IPS DF 4.7 (cell line): ENCODE measurements at regions not wholly inside any gene's neighbourhood (a gene's known extent, or its start where the extent isn't known, plus 50 kb on each side); places are given as distances from the start of the nearest gene placed in this dataset.

Source experiments
- DNase-seq: peaks from one replicate; pipeline ENCODE4 v3.0.0-alpha.2; 2013; ENCODE audit warnings: low spot score; ENCODE audit errors: extremely low read depth

DNA sequence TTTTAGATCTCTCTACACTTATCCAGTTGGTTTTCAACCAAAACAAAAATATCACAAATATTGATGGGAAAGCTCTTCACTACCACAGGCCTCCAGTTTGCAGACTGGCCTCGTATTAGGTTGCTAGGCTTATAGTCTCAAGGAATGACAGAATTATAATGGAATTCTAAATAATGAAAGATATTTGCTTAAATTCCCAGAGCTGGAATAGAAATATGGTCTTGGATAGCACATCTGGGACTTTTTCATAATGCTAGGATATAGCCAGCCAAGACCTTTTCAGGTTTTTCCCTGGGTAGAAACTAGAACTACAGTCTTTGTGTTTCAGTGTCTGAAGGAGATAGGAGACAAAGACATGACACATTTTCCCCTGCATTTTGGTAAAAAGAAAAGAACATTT, 121.9 kb upstream of the STAC start:
- no peak for DNase-seq

DNA sequence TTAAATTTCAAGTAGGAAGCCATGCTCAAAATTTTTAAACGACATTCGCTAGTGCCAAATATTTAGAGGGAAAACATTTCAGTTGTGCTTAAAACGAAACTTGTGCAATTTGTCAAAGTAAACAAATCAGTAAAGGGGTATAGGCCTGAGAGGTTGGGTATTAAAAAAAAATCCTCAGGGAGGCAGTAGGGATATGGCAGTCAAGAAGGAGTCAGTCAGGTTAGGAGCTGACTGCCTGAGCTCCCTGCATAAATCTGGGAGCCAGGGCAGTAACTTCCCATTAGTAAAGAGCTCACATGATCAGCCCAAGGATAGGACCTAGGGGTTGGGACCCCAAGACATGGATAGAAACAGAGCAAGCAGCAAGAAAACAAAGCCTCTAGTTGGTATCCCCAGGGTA, 120.7 kb upstream of the STAC start:
- DNase-seq, result no peak

DNA sequence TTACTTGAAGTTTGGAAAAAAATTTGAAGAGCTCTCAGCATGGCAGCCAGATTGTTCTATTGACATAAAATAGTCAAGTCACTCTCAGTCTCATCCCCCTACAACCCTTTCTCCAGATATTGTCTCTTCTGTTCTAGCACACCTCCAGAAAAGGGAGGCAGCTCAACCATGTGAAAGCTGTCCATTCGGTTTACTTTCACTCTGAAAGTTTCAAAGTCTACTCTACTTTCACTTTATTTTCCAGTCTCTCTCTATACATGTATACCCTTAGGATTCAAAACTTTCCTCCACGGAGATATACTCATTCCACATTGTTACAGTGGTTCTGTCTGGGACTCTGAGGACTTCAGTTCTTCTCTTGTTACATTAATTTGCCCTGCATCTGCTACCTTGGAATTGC, 111.0 kb upstream of the STAC start:
- DNase-seq, result no peak

DNA sequence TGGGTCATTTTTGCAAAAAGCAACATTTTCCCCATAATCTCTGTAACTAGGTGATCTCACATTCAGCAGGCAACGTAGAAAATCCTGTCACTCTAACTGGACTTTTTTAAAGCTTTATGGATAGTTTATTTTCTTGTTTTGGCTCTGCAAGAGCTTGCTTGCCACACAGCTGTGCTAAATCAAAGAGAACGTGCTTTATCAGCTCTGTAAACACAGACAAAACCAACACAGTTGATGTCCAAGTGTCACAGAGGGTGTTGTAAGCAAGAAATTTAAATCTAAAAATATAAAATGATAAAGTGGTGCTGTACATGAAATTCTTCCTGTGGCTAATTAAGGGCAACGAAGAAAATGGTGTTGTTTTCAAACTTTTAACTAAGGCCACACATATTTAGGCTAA, 97.5 kb upstream of the STAC start:
- no peak for DNase-seq

DNA sequence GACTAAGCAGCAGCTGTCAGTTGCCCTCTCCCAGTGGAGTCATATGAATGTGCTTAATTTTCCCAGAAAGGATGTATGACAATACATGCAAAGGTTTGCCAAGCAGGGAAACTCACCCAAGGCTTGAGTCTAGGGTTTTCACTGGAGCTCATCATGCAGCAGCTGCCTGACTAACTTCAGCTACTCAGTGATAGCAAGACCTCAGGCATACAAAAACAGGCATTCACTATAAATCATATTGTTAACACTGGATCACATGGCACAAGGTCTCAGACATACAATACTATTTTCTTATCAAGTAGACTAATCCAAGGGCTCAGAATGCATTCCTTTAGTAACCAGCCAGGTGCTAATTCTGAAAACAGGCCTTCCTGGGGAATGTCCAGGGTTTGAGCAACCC, 85.0 kb upstream of the STAC start:
- DNase-seq, result no peak

DNA sequence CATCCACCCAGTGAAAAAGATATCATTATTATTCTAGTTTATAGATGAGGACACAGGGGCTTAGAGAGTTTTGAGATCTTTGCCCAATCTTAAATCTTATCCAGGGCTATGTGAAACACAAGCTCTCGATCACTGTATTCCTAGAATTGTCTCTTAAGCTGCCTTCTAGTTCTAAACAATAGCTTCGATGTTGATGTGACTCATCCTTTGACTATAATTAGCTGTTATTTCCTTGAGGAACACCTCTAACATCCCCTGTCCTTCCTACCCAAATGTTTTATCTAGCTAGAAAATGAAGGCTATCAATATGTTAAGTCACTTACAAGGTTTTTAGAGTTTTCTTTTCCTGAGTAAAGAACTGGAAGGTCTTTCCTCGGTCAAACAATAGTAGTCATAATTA, 83.1 kb upstream of the STAC start:
- no peak for DNase-seq

DNA sequence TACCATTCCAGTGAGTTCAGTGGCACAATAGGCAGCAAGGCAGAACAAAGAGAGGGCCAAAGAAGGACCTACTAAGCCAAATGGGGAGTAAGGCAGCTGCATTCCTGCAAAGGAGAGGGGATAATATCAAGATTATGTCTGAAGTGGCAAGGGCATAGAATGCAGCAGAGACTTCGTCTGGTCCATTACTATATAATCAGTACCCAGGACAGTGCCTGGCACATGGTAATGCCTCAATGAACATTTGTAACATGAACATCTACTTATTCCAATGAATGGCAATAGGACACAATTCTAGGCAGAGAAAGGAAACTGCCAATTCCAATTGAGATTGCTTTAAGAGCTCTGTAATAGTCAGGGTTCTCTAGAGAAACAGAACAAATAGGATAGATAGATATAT, 82.1 kb upstream of the STAC start:
- no peak for DNase-seq

DNA sequence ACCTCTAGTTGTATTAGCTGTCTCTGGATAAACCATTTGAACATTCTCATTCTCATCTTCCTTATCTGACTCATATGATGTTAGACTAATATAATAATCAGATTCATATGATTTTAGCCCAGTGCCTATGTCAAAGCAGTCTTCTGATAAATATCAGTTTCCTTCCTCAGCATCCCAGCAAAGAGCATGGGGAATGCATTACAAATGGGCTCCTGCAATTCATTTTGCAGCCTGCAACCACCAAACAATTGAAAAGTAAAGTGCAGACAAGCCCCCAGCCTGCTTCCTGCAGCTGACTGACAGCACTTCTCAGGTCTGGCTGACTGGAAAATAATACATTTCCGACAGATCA, 78.2 kb upstream of the STAC start:
- DNase-seq, result no peak

DNA sequence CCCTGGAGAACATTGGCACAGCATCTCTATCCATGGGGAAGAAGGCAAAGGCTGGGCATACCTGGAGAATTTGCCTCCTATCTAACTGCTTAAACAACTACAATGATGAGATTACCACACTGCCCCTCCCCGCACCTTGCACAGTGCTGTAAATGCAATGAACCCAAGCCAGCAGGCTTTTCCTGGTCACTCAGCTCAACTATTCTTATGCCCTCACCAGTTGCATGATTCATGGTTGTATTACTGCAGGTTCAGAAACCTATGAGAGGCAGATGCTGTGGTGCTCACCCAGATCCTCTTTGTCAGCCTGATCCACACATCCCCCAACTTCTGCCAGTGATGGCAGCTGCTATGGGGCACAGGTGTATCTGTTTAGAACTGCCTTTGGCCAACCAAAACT, 77.7 kb upstream of the STAC start:
- no peak for DNase-seq

DNA sequence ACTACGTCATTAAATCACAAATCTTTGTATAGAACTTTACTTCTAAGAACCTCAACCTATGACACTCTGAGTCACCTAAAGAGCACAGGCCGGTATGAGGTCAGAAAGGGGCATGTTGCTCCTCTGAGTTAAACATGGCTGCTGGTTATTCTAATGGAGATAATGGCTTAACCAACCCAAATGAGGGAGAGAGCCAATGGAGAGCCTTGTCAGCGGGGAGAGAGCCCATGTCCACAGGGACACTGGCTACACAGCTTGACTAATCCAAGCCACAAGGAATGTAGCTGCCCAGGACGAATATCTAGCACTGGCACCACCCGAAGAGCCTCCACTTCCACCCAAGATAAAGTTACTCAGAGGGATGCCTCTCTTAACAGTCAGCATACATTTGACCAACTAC, 77.0 kb upstream of the STAC start:
- DNase-seq, result no peak

DNA sequence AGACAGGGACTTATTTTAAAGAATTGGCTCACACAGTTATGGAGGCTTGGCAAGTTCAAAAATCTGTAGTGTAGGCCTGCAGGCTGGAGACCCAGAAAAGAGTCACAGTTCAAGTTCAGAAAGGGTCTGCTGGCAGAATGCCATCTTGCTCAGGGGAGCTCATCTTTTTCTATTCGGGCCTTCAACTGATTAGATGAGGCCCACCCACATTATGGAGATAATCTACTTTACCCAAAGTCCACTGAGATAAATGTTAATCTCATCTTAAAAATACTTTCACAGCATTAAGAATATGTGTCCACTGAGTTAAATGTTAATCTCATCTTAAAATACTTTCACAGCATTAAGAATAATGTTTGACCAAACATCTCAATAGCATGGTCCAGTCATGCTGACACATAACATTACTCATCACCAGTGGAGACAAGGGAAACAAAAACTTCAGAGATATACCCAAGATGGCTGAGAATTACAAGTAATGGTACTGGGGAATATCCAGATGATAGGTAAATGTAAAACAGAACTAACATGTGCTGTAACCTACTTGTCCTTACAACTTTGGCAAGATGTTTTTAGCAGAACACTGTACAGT, 74.3 kb upstream of the STAC start:
- no peak for DNase-seq

DNA sequence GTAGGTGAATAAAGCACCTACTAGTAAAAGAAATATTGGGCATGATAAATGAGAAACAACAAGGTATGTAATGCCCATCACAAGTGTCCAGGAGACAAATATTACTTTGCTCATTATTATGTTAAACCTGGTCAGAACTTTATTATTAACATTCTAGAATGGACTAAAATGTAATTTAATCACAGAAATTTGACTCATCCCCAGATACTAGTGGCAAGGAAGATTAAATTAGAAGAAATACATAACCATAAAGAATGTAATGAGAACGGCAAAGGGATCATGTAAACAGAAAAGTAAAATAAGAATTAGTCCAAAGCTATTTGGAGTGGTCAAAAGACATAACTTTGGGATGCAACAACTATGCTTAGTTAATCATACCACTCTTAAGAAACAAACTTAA, 71.2 kb upstream of the STAC start:
- no peak for DNase-seq

DNA sequence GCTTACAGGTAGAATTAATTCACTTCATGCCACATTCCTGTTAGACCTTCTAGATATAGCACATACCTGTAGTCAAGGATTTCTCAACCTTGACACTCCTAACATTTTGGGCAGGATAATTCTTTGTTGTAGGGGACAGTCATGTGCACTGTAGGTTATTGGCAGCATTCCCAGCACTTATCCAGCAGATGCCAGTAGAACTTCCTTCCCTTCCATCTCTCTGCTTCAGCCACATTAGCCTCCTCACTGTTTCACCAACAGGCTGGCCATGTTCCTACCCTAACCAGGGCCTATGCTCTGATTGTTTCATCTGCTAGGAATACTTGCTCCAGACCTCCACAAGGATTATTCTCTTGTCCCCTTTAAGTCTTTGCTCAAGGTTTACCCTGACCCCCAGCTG, 68.0 kb upstream of the STAC start:
- DNase-seq, result no peak

DNA sequence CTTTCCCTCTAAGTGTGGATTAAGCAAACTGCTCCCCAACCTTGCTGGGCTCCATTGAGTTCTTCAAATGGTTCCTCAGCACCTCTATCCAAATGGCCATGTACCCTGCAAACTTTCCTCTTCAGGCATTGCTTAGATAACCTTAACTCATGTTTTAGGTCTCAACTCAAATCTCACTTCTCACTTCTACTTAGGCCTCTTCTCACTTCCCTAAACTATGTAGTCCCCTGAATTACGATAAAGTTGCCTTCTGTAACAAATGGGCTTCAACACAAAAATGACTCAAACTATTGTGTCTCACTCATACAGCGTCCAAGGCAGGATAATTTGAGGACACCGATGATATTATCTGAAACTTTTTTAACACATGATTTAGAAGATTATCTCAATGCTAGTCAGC, 62.4 kb upstream of the STAC start:
- no peak for DNase-seq

DNA sequence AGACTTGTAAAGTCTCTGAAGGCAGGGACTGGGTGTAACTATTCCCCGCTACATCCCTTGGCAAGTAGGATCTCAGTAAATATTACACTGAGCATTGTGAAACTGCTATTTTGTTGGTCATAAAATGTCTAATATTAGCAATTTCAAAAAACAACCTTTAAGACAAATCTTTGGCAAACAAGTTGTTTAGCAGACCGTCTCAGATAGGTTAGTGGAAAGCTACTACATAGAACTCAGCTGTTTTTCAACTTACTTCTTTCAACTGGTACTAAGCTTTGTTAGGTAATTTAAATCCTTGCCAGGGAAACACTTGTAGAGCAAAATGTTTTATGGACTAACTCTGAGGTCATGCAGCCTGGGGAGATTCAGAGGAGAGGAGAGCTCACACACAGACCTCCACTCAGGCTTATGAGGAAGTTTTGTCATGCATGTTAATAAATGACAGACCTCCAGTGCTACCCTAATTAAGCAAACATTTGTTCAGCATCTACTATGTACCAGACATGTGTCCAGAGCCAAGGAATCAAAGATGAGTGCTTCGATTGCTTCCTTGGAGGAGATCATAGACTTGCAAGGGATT, 61.6 kb upstream of the STAC start:
- DNase-seq, result no peak

DNA sequence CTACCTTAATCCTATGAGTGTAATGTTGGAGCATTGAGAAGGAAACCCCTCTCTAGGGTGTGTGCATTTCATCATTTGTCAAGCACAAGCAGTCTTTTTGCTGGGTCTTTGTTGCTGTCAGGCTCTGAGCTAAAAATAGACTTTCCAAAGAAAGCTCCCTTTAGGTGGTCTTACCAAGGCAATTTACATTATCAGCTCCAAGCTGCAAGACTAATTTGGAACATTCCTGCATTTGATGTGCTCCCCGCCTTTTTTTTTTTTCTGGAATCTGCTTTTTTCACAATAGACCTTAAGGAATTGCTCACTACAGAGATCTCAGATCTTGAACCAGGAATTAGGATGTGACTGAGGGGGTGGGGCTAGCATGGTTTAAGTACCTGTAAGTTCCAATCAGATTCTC, 60.6 kb upstream of the STAC start:
- no peak for DNase-seq
